Glomerular visceral epithelial cell (primary cell): ENCODE measurements at regions not wholly inside any gene's neighbourhood (a gene's known extent, or its start where the extent isn't known, plus 50 kb on each side); places are given as distances from the start of the nearest gene placed in this dataset.

Experiments used
- DNase-seq: peaks from one replicate; pipeline ENCODE4 v3.0.0-alpha.2; 2016; ENCODE audit errors: extremely low spot score

GRCh38 chrX:128335671-128336070 lies 283.5 kb upstream of the ACTRT1 start:
- DNase-seq = no peak

GRCh38 chrX:128334821-128335220 lies 282.6 kb upstream of the ACTRT1 start:
- DNase-seq = no peak

GRCh38 chrX:128310912-128311311 lies 258.7 kb upstream of the ACTRT1 start:
- no peak for DNase-seq

GRCh38 chrX:128309311-128309710 lies 257.1 kb upstream of the ACTRT1 start:
- DNase-seq = no peak

GRCh38 chrX:128294198-128294597 lies 242.0 kb upstream of the ACTRT1 start:
- DNase-seq = no peak

GRCh38 chrX:128287693-128288092 lies 235.5 kb upstream of the ACTRT1 start:
- DNase-seq = no peak

- no peak for DNase-seq
Measured at GRCh38 chrX:128250621-128251020, 198.4 kb upstream of the ACTRT1 start.

GRCh38 chrX:128216364-128216763 lies 164.2 kb upstream of the ACTRT1 start:
- no peak for DNase-seq

- DNase-seq = no peak
Measured at GRCh38 chrX:128165884-128166408, 113.7 kb upstream of the ACTRT1 start.

- DNase-seq = no peak
Measured at GRCh38 chrX:128156204-128156603, 104.0 kb upstream of the ACTRT1 start.

GRCh38 chrX:128142745-128143144 lies 90.5 kb upstream of the ACTRT1 start:
- no peak for DNase-seq

- peak; percentile 8 for DNase-seq
Measured at GRCh38 chrX:128106630-128107029, 54.4 kb upstream of the ACTRT1 start.

- no peak for DNase-seq
Measured at GRCh38 chrX:128105659-128106058, 53.5 kb upstream of the ACTRT1 start.
